ENCODE measurements at regions not wholly inside any gene's neighbourhood (a gene's known extent, or its start where the extent isn't known, plus 50 kb on each side); places are given as distances from the start of the nearest gene placed in this dataset.

DNA sequence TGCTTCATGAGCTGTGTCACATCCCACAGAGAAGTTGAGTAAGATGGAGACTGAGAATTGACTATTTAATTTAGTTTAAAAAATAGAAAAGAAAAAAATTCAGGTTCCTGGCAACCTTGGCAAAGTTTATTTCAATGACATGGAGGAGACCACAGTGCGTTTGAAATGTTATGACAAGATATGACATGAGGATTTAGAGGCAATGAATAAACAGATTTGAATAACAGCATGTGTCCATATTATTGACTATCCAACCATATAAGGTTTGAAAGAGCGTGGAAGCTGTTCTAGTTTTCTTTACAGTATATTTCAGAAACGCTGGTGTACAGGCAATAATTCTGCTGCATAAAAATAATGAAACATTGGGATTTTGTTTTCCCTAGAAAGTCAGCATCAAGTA is 303.9 kb downstream of the SMOC2 start:
- POLR2A ChIA-PET = no interaction called here
- CTCF ChIA-PET = no interaction called here

DNA sequence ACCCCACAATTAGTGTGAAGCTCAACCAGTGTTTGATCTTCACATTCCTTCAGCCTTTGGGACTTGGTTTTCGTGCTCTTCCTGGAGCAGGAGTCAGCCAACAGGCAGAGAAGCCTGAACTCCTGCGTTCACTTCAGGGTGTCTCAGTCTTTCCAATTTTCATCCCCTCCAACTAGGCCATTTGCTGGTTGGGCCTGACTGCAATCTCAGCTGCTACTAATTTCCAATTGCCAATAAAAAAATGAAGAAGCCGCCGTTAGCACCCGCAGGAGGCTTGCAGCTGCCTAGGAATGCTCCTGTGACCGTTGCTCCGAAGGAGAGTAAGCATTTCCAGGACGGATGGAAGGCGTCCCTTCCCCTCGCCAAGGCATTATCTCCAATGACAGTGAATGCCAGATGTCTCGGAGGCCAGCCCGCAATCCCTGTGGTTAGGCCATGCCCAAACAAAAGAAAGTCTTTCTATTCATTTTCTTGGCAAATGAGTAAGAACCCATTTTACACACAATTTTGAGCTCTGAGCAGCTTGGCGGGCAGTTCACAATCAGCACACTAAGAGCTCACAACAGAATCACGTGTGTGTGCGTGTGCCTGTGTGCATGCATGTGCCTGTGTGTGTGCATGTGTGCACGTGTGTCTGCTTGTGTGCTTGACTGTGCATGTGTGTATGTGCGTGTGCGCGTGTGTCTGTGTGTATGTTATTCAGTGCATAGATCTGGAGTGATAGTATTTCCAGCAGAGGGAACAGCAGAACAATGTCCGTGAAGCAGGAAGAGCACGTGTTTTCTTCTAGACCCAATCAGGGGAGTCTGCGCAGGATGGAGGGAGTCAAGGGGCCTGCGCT is 301.2 kb downstream of the SMOC2 start:
- CTCF ChIA-PET = no interaction called here

DNA sequence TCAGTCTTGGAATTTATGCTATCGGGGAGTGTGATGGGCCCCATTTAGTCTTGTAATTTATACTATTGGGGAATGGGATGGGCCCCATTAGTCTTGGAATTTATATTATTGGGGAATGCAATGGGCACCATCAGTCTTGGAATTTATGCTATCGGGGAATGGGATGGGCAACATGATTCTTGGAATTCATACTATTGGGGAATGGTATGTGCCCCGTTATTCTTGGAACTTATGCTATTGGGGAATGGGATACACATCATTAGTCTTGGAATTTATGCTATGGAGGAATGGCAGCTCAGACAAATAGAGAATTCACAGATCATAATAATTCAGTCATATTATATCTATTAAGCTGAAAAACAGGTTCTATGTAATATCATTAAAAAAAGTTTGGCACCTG is 300.3 kb downstream of the SMOC2 start:
- POLR2A ChIA-PET = no interaction called here
- CTCF ChIA-PET = interaction anchor here (0.6 kb wide), 1 partner anchor 21 kb away, joined by 4 read pairs; no protein-coding TSS in a partner anchor

More for the DNA sequence above, 301.2 kb downstream of the SMOC2 start:
- POLR2A ChIA-PET = no interaction called here

DNA sequence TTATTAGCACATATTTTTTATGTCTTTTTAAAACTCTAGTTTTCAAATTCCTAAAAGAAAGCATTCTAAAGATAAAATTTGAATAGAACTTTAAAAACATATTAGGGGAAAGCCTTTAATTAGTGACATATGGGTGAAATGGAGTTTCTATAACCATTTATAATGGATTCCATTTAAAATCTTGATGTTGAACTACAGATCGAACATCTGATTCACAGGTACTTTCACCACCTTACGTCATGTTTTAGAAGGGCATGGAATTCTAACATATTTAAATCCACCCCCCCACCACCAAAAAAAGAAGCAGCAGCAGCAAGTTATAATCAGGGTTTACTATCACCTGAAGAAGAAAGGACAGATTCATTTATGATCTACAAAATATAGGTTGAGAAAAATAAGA is 298.4 kb downstream of the SMOC2 start:
- POLR2A ChIA-PET = no interaction called here
- CTCF ChIA-PET = interaction anchor here (0.6 kb wide), 1 partner anchor 512 kb away, joined by 3 read pairs; no protein-coding TSS in a partner anchor

DNA sequence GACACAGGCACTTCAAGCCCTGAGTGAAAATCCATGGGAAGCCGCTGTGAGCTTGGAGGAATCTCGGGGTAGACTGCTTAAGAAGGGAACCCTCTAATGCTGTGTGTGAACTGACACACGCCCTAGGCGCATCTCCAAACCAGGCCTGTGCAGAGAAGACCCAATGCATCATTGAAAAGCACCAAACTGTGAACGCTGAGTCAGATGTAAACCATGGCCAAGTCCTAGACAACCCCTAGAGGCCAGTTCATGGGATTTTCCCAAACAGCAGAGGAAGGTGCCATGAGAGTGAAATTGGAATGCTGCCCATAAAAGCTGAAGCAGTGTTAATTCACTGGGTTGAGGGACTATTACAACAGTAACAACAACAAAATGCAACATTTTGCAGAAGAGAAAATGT is 296.5 kb downstream of the SMOC2 start:
- ChIA-PET POLR2A (no interaction called here), CTCF (no interaction called here)

DNA sequence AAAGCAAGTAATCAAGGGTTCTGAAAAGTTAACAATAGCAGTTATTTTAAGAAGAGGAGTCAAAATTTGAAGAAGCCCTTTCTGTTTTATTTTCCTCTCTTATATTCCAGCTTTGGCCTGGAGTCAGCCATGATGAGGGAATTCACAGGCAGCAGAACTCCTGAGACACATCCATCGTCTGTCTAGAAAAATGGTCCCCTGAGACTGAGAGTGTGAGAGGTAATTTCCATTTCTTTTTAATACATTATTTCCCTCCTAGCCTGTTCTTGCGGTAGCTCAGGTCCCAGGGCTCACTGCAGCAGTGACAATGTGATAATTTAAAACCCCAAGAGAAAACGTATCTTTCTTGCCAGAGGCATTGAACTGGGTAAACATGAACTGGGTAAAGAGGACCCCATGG is 296.0 kb downstream of the SMOC2 start:
- POLR2A ChIA-PET = no interaction called here
- CTCF ChIA-PET = no interaction called here

DNA sequence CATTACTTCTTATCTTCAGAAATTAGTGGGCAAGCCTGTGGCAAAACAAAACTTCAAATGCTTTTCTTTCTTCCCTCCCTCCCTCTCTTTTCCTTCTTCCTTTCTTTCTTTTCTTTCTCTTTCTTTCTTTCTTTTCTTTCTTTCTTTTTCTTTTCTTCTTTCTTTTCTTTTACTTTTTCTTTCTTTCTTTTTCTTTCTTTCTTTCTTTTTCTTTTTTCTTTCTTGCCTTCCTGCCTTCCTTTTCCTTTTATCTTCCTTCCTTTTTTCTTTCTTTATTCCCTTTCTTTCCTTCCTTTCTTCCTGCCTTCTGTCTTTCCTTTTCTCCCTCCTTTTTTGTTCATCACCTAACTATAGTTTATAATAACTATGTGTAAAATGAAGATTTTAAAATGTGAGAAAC is 295.1 kb downstream of the SMOC2 start:
- ChIA-PET CTCF (no interaction called here), POLR2A (no interaction called here)

DNA sequence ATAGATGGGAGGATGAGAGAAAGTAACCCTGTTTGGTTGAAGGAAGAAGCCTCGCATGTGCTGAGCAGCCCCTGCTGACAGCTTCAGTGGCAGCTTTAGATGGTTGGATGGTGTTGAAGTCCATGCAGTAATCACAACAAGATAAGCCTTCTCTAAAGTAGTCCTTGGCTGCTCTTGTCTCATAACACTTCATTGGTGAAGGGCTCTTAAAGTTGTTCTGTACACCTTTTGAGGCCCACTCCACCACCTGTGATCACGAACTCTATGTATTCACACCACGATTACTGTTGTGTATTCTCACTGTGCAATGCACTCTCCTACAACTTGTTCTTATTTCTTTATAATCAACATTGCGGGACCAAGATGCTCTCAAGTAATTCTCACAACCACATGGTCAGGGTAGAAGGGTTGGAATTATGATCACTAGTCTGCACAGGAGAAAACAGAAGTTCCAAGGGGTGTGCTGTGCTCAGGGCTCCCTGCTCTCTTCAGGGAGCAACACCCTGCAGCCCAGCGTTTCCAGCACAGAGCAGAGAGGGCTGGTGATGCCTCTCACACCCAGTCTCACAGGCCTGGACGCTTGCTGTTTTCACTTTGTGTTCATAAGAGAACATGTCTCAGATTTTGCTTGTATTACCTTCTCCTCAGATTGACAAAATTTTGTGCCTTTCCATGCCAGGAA is 294.4 kb downstream of the SMOC2 start:
- CTCF ChIA-PET = no interaction called here

DNA sequence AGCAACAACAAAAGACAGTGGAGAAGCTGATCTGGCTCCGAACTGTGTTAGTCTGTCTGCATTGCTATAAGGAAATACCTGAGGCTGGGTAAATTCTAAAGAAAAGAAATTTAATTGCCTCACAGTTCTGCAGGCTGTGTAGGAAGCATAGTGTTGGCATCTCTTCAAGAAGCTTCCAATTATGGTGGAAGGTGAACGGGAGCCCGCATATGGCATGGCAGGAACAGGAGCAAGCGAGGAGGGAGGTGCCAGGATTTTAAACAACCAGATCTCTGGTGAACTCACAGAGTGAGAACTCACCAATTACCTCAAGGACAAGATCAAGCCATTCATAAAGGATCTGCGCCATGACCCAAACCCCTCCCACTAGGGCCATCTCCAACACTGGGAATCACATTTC is 293.5 kb downstream of the SMOC2 start:
- CTCF ChIA-PET = no interaction called here
- POLR2A ChIA-PET = no interaction called here

More for the DNA sequence above, 294.4 kb downstream of the SMOC2 start:
- POLR2A ChIA-PET = no interaction called here

DNA sequence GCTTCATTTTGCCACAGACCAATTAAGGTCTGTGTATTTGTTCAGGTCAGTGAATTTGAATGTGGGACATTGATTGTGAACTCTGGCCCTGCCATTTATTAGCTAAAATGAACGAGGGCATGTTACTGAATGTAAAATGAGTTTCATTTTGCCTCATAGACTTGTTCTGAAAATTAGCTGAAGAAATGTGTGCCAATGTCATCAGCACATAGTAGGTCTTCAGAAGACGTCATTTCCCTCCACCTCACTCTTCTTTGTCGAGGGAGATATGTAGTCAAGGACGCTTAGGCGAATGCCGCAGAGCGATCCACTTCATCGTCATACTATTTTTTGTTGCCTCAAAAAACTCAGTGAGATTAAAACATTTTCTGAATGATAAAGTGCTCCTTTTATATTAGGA is 291.7 kb downstream of the SMOC2 start:
- CTCF ChIA-PET = no interaction called here
- POLR2A ChIA-PET = no interaction called here

DNA sequence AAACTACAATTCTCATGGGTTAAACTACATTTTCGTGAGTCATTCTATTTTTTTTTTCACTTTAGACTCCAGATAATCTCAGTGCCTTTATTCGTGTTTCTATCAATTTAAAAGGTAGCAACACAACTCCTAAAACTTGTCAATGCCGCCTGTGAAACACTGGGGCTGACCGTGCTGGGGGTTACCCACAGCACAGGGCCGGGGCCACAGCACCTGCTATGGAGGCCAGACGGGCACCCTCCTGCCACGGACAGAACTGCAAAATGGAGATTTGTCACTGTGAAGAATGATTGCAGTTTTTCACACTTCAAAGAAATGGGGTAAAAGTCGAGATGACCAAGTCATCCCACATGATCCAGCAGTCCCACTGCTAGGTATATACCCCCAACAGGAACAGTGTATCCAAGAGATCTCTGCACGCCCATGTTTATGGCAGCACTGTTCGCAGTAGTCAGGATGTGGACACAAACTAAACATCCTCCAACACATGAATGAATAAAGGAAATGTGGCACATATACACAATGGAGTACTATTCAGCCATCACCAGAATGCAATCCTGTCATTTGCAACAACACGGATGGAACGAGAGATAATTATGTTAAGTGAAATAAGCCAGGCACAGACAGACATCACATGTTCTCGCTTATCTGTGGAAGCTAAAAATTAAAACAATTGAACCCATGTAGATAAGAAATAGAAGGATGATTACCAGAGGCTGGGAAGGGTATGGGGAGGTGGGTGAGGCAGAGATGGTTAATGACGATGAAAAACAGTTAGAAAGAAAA is 290.1 kb downstream of the SMOC2 start:
- ChIA-PET CTCF (no interaction called here), POLR2A (no interaction called here)

DNA sequence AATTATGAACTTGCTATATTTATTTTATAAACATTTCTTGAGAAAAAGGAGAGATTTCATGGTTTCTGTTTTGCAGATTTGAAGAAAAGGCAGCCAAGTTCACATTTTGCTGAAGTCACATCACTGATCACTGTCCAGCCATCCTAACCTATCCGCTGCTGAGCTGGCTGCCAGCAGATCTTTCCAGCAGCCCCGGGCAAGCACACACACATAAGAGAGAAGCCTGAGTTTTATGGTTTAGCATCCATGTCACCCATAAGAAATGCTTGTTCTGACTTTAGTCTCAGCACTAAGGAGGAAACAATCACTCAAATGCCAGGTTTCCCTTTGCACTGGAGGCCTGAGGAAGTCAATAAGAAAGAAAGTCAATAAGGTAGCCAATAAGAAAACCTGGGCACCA is 287.1 kb downstream of the SMOC2 start:
- POLR2A ChIA-PET = no interaction called here
- CTCF ChIA-PET = no interaction called here

DNA sequence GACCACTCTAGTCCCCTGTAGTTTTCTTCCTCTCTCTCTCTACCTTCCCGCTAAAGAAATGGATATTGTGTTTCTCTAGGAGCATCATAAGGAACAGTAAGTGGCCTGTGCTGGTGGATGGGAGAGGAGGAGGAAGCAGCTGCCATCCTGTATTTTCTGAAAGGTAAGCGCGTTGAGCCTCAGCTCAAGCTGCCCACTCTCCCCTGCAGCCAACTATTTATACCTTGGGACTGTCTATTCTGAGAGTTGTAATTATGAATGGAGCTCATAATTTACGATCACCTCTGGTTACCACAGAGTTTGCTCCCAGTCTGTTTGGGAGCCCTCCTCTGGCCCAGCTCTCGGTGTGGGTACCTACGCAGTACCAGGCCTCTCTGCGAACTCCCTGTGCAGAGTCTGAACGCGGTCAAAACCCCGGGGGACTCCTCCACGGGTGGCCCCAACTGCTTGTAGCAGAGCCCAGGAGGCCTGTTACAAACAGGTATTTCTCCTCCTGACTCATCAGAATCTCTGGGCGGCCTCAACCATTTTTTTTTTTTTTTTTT is 285.4 kb downstream of the SMOC2 start:
- POLR2A ChIA-PET = no interaction called here
- CTCF ChIA-PET = no interaction called here

DNA sequence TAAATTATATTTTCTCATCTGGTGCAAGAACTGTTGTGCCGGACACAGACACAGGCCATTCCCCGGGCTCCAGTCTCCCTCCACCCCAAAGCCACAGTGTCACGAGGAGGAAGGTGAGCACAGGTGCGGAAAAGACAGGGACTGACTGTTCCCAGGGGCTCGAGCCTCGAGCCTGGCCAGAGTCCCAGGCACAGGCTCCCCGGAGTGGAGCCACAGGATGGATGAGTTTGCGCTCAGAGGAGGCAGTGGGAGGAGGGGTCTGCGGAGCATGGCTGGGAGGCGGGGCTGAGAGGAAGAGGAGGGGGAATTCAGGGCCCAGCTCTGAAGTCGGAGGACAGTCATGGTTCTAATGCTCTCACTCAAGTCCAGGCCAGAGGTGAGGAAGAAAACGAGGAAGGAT is 284.8 kb downstream of the SMOC2 start:
- ChIA-PET CTCF (no interaction called here), POLR2A (no interaction called here)

DNA sequence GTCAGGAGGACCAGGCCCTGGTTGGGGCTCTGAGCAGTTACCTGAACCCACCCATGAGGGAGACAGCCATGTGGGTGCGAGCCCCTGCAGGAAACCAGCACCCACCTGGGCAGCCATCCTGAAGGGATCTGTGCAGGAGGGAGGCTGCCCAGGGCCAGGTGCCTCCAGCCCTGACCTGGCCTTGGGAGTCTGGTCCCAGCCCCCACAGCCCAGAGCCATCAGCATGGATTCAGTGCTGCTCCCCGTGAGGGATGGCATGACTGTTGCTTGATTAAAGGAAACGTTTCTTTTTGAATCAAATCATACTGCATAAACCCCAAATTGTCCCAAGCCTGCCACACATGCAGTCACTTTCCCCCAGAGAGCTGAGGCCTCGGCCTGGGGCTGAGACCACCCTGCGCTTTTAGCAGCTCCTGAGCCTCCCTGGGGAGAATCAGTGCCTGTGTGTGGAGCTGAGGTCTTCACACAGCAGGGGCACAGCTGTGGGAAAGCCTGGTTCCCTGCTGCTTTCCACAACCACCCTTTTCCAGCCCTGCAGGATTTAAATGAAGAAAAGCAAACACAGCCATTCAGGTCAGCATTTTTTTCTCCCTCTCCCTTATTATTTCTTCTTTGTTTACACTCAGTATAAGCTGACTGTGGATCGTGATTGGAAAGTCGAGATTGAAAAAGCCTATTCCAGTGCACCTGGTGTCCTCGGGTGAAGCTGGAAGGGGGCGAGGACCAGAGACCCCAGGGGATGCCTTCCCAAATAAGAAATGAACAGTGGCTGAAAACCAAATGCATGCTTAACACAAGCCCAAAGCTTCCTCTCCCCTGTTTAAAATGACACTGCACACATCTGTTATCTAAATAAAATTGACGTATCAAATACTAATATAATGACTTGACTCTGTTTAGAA is 283.9 kb downstream of the SMOC2 start:
- POLR2A ChIA-PET = no interaction called here
- CTCF ChIA-PET = no interaction called here

DNA sequence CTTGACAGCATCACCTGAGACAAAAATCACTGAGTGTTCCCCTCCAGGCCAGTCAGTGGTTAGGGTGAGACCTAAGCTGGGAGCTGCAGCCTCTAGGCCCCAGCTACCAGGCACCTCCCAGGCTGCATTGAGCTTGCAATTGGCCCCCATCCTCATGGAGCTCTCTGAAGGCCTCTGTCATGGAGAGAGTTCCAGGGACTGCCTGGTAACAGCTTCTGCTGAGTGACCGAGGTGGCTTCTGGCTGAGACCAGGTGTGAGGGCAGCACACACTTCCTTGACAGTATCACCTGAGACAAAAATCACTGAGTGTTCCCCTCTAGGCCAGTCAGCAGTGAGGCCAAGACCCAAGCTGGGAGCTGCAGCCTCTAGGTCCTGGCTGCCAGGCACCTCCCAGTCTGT is 283.0 kb downstream of the SMOC2 start:
- ChIA-PET POLR2A (no interaction called here), CTCF (interaction anchor here (1.5 kb wide), 1 partner anchor 13 kb away, joined by 4 read pairs; no protein-coding TSS in a partner anchor)

DNA sequence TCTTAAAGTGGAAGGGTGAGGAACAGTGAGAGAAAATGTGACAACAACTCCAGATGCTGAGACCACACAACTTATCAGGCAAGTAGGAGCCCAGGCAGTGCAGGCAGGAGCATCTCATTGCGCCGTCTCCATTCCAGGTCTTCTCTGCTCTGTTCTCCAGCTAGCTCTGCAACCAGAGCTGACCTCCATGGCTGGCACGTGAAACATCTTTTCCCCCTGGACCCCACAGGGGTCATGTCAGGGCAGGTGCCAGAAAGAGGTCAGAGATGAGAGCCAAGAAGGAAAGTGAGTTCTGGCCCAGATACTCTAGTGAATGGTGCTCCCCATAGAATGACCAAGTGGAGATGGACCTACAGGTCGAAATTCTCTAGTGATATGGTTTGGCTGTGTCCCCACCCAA is 281.4 kb downstream of the SMOC2 start:
- ChIA-PET POLR2A (no interaction called here), CTCF (interaction anchor here (1.5 kb wide), 1 partner anchor 11 kb away, joined by 4 read pairs; no protein-coding TSS in a partner anchor)

DNA sequence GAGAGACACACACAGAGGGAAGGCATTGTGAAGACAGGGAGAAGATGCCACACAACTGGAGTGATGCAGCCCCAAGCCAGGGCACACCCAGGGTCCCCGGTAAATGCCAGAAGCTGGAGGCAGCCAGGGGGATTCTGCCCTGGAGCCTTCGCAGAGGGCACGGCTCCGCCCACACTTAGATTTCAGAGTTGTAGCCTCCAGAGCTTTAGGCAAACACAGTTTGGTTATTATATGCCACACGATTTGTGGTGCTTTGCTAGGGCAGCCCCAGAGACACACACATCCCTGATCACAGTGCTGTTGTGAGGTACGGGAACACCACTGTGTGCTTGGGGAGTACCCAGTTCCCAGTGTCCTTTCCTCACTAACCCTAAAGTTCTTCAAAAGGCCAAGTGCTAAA is 280.6 kb downstream of the SMOC2 start:
- POLR2A ChIA-PET = no interaction called here

DNA sequence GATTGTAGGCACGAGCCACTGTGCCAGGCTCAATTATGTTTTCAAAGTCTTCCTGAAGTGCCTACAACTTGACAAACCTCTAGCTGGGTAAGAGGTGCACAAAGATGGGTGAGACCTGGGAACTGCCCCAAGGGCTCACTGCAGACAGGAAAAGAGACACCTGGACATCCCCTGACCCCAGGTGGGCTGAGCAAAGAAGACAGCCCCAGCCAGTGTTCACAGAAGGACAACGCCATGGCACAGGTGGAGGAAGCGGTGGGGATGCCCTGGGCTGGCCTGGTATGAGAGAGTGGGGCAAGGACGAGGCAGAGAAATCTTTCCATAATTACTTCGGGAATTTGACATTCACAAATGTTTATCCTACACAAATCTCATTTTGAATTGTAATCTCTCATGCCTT is 278.9 kb downstream of the SMOC2 start:
- POLR2A ChIA-PET = no interaction called here
- CTCF ChIA-PET = interaction anchor here (0.7 kb wide), 1 partner anchor 21 kb away, joined by 4 read pairs; no protein-coding TSS in a partner anchor

More for the DNA sequence above, 280.6 kb downstream of the SMOC2 start:
- CTCF ChIA-PET = no interaction called here

Data from activated CD8-positive, alpha-beta memory T cell treated with anti-CD3 and anti-CD28 coated beads for 36 hours (primary cell).